ENCODE measurements at regions not wholly inside any gene's neighbourhood (a gene's known extent, or its start where the extent isn't known, plus 50 kb on each side); places are given as distances from the start of the nearest gene placed in this dataset.

DNA sequence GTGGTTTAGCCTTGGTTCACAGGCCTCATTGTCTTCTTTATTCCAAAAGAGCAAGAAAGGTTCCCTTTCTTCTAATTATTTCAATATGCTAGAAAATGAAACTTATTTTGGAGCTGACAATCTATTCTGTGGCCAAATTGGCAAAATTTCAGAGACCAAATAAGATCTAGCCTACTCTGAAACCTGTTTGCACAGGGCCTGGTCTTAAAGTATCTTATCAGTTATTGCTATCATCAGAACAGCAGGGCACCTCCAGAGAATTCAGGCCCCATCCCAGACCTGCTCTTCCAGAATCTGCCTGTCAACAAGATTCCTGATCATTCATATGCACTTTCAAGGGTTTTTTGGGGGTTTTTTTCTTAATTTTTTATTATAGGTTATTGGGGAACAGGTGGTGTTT lies 198.7 kb downstream of the ANAPC1 start:
- DNase-seq (ENCODE audit: low spot score) = no peak

DNA sequence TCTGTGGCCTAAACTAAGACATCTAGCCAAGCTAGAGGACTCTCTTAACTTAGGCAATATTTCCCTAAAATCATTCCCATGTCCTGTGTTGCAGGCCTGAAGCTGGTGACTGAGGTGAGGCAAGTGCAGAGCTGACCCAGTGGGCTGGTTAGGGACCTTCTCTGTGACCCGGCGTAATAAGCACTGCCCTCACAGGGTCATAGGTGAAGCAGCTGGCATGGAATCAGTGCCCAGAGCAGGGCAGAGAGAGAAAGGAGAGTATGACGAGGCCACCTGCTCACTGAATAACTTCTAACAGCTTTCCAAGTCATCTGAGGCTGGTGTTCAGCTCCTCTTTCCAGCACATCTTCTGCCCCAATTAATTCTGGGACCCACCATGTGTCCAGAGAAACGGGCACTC lies 197.0 kb downstream of the ANAPC1 start:
- no peak for DNase-seq (ENCODE audit: low spot score)

- DNase-seq (ENCODE audit: low spot score) = no peak
These were observed 196.1 kb downstream of the ANAPC1 start for GRCh38 chr2:111687911-111688310.

GRCh38 chr2:111688482-111688881 lies 195.5 kb downstream of the ANAPC1 start:
- DNase-seq (ENCODE audit: low spot score) = no peak

GRCh38 chr2:111689174-111689573 lies 194.8 kb downstream of the ANAPC1 start:
- no peak for DNase-seq (ENCODE audit: low spot score)

- DNase-seq (ENCODE audit: low spot score) = no peak
These were observed 194.1 kb downstream of the ANAPC1 start for GRCh38 chr2:111689941-111690340.

DNA sequence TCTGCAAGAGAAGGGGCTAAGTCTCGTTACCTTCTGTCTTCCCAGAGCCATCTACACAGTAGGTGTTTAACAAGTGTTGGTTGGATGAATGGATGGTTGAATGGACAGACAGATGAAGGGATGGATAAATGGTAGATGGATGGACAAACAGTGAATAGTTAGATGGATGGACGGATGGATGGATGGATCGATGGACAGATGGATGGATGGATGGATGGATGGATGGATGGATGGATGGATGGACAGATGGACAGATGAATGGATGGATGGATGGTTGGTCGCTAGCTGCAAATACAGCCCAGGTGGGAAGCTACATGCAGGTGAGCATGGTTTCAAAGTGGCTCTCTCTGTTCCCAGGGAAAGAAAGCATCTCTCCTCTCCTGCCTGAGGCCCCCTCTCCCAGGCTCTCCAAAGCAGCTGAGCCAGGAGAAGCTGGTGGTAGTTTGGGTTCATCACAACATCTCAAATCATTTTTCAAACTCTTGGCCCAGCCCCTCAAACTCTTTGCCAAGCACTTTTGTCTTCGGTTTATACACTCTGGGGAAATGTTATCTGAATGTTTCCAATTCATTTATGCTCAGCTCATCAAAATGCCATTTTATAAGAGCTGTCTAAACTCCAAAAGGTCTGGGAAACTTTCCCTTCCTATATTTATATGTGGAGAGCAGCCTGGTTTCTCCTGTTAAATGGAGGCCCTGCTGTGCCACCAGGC lies 192.7 kb downstream of the ANAPC1 start:
- DNase-seq (ENCODE audit: low spot score) = no peak

DNA sequence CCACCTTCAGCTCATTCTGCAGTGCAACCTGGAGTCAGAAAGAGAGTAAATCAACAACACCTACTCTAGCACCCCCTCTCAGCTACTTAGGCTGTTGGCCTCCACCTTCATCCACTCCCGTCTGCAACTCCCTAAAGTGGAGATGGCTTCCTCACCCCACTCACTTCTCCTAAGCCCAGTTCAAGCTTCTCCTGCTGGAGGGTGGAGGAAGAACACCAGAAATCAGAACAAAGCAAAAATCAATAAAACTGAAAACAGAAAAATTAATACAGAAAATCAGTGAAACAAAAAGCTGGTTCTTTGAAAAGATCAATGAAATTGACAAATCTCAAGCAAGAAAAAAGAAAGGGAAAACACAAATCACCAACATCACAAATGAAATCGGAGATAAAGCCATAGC lies 191.7 kb downstream of the ANAPC1 start:
- DNase-seq (ENCODE audit: low spot score) = no peak

DNA sequence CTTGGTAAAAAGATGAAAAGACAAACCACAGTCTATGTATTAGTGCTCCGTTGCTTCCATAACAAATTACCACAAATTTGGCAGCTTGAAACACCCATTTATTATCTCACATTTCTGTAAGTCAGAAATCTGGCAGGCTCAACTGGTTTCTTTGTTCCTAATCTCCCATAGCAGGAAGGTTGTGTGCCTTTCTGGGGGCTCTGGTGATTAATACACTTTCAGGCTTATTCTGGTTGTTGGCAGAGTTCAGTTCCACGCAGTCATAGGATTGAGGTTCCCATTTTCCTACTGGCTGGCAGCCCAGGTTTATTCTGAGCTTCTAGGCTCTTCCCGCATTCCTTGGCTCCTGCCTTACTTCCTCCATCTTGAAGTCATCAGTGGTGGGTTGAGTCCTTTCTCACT lies 189.3 kb downstream of the ANAPC1 start:
- no peak for DNase-seq (ENCODE audit: low spot score)

DNA sequence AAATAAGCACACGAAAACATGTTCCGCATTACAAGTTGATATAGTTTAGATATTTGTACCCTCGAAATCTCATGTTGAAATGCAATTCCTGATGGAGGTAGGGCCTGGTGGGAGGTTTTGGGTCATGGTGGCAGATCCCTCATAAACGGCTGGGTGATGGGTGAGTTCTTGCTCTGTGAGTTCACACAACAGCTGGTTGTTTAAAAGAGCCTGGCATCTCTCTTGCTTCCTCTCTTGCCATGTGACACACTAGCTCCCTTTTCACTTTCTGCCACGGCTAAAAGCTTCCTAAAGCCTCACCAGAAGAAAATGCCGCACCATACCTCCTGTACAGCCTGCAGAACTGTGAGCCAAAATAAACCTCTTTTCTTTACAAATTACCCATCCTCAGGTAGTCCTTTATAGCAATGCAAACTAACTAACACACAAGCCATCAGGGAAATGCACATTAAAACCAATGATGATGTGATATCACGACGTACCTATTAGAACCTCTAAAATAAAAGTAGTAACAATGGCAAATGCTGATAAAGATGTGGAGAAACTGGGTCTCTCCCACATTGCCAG lies 188.5 kb downstream of the ANAPC1 start:
- no peak for DNase-seq (ENCODE audit: low spot score)

DNA sequence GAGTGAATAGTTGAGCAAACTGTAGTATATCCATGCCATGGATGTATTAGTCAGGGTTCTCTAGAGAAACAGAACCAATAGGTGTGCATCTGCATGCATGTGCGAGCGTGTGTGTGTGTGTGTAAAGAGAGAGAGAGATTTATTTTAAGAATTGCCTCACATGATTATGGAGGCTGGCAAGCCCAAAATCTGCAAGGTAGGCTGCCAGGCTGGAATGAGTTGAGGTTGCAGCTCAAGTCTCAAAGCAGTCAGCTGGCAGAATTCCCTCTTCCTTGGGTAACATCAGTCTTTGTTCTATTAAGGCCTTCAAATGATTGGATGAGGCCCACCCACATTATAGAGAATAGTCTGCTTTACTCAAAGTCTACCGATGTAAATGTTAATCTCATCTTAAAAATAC lies 187.8 kb downstream of the ANAPC1 start:
- no peak for DNase-seq (ENCODE audit: low spot score)

DNA sequence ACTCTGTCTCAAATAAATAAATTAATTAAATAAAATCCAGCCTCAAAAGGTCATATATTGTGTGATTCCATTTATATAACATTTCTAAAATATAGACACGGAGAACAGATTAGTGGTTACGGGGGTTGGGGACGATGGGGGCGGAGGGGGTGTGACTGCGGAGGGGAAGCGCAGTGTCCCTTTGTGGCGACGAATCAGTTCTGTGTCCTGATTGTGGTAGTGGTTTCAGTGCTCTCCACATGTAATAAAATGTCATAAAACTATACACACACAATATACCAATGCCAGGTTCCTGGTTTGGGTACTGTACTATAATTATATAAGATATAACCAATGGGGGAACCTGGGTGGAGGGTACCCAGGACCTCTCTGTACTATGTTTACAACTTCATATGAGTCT lies 186.4 kb downstream of the ANAPC1 start:
- no peak for DNase-seq (ENCODE audit: low spot score)

DNA sequence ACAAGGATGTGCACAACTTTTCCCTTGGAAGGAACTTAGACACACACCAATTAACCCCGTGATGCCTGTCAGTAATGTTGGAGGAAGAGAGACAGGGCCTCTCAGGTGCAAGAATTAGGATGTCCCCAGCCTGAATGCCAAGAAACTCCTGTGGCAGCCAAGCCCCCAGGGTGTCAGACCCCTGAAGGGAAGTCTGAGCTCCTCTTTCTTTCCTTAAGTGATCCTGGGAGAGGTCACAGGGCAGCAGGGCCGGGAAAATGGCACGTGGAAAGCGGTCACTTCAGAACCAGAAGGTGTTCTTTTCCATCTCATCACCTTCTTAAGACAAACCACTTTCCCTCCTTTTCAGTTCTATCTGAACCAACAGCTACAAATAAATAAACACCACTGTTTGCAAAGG lies 185.9 kb downstream of the ANAPC1 start:
- no peak for DNase-seq (ENCODE audit: low spot score)

- DNase-seq (ENCODE audit: low spot score) = peak; percentile 95
These were observed 185.0 kb downstream of the ANAPC1 start for GRCh38 chr2:111698743-111699554.

DNA sequence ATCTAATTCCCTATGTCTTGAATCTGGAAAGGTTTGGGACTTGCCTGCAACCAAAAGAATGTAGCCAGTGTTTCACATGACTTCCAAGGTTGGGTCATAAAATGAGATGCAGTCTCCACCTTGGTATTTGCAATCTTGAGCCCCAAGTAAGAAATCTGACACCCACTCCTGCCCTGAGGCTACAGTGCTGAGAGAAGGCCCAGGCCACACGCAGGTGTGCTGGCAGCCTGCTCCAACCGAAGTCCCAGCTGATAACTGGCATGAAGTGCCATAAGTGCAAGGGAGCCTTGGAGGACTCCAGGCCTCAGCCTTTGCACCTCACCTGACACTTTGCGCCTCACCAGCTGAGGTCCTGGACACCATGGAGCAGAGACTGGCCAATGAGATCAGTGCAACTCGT lies 182.7 kb downstream of the ANAPC1 start:
- no peak for DNase-seq (ENCODE audit: low spot score)

- DNase-seq (ENCODE audit: low spot score) = no peak
These were observed 182.2 kb downstream of the ANAPC1 start for GRCh38 chr2:111701798-111702118.

GRCh38 chr2:111702119-111702803 lies 181.7 kb downstream of the ANAPC1 start:
- DNase-seq (ENCODE audit: low spot score) = peak; percentile 65

DNA sequence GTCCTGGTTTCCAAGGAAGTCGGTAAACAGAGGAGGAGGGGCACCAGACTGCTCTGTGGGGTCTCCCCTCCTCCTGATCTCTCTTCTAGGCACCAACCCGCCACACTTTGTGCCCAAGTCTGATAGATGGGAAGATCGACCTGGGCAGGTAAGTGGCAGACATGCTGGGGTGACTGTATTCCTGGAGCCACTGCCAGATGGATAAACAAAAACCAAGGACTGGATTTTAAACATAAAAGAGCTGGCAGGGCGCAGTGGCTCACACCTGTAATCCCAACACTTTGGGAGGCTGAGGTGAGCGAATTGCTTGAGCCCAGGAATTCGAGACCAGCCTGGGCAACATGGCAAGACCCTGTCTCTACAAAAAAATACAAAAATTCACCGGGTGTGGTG lies 181.2 kb downstream of the ANAPC1 start:
- no peak for DNase-seq (ENCODE audit: low spot score)

GRCh38 chr2:111703759-111704158 lies 180.2 kb downstream of the ANAPC1 start:
- DNase-seq (ENCODE audit: low spot score) = no peak

DNA sequence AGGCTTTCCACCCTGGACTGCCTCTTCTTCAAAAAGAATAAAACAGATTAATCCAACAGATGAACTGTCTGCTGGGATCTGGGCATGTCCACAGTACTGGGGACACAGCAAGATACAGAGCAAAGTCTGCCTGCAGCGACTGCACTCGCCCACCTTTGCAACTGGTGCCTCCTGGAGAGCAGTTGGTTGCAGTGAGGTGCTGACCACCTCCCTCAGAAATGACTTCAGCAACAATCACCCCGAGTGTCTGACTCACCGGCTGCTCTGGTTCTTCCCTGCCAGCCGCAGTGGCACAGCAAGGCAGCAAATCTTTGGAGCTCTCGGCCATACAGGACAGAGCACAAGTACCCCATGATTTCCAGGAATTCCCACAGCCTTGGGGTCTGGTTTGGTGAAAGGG lies 179.7 kb downstream of the ANAPC1 start:
- DNase-seq (ENCODE audit: low spot score) = no peak

DNA sequence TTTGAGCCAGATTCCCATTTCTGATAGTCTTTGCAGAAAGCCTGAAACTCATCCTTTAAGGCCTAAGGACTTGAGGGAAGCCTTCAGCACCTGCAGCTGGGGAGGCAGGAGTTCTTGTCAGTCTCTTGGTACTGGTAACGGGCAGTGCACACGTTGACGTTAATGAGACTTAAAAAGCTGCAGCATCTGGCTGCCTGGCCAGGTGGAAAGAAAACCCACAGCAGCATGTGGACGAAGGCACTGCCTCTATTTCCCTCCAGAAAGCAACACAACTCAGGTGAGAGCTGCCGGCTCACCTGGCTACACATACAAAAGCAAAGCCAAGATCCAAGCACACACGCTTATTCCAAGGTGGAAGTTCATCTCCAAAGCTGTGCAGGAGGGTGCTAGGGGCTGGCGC lies 178.8 kb downstream of the ANAPC1 start:
- no peak for DNase-seq (ENCODE audit: low spot score)

DNA sequence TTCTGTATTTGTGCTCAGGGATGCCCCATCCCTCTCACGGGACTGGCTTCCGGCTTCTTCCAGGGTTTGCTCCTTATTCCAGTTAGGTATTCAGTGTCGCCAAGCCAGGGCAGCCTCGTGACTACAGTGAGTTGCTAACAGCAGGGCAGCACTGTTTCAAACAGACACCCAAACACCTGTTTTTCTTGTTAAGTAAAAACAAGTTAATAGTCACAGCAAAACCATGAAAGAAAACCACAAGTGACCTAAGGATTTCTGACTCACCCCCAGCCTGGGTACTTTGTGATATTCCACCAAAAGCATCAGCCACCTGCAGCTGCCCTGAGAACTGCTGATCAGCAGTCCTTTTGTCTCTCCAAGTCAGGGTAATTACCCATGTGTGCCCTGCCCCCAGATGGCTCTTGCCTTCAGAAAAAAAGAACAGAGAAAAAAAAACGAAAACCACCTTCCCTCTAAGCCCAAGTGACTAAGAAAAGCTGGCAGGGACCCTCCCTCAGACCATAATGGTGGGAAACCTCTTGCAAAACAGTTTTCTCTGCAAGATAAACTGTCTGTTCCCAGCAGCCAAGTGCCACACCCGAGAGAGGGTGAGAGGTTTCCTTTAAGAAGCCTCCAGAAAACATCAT lies 178.2 kb downstream of the ANAPC1 start:
- peak; percentile 83 for DNase-seq (ENCODE audit: low spot score)
